SK-N-SH treated with all-trans-retinoic acid at 6 μM for 48 hours (cell line): ENCODE measurements at regions not wholly inside any gene's neighbourhood (a gene's known extent, or its start where the extent isn't known, plus 50 kb on each side); places are given as distances from the start of the nearest gene placed in this dataset.

Source experiments
- ATAC-seq: fragments of 200-7000 bp; cut with Tn5 transposase; 3 replicates; pipeline ENCODE4 v1.9.1; 2020; ENCODE audit warnings: mild to moderate bottlenecking, moderate library complexity
- ARNTL ChIP-seq: fragments of 450-650 bp; formaldehyde crosslinking; IDR thresholded peaks from 2 replicates; pipeline ENCODE4 v1.5.0; 2020; ENCODE audit warnings: low read depth, mild to moderate bottlenecking, moderate library complexity, borderline replicate concordance
- CSDC2 ChIP-seq: fragments of 250-450 bp; sonication (Bioruptor Pico); IDR thresholded peaks from 2 replicates; pipeline ENCODE4 v1.5.0; 2020; ENCODE audit warnings: mild to moderate bottlenecking, moderate library complexity
- GLIS3 ChIP-seq: fragments of 250-450 bp; sonication (Bioruptor Pico); IDR thresholded peaks from 2 replicates; pipeline ENCODE4 v1.5.0; 2020; ENCODE audit warnings: mild to moderate bottlenecking, moderate library complexity
- ISL1 ChIP-seq: fragments of 250-450 bp; sonication (Bioruptor Pico); IDR thresholded peaks from 2 replicates; pipeline ENCODE4 v2.1.2; 2022; ENCODE audit warnings: mild to moderate bottlenecking, moderate library complexity
- OSR1 ChIP-seq: fragments of 250-450 bp; sonication (Bioruptor Pico); IDR thresholded peaks from 2 replicates; pipeline ENCODE4 v1.8.0; 2022; ENCODE audit warnings: moderate library complexity, mild to moderate bottlenecking, inconsistent platforms
- PPARA ChIP-seq: fragments of 250-450 bp; sonication (Bioruptor Pico); IDR thresholded peaks from 2 replicates; pipeline ENCODE4 v1.5.0; 2020; ENCODE audit warnings: mild to moderate bottlenecking, borderline replicate concordance
- RARB ChIP-seq: fragments of 250-450 bp; sonication (Bioruptor Pico); IDR thresholded peaks from 2 replicates; pipeline ENCODE4 v1.8.0; 2021; ENCODE audit warnings: mild to moderate bottlenecking, moderate library complexity
- SNAI2 ChIP-seq: fragments of 250-450 bp; sonication (Bioruptor Pico); IDR thresholded peaks from 2 replicates; pipeline ENCODE4 v1.5.0; 2020; ENCODE audit warnings: mild to moderate bottlenecking, moderate library complexity
- TCF4 ChIP-seq: fragments of 250-450 bp; sonication (Bioruptor Pico); IDR thresholded peaks from 2 replicates; pipeline ENCODE4 v1.8.0; 2021; ENCODE audit warnings: mild to moderate bottlenecking, moderate library complexity, borderline replicate concordance
- TOX ChIP-seq: fragments of 250-450 bp; sonication (Bioruptor Pico); IDR thresholded peaks from 2 replicates; pipeline ENCODE4 v1.8.0; 2021; ENCODE audit warnings: mild to moderate bottlenecking, moderate library complexity, borderline replicate concordance
- ZC3H10 ChIP-seq: fragments of 250-450 bp; sonication (Bioruptor Pico); IDR thresholded peaks from 2 replicates; pipeline ENCODE4 v1.5.1; 2021; ENCODE audit warnings: mild to moderate bottlenecking, moderate library complexity
- ZNF565 ChIP-seq: fragments of 450-650 bp; formaldehyde crosslinking; conservative IDR thresholded peaks from 2 replicates; pipeline ENCODE4 v1.5.0; 2020; ENCODE audit warnings: low read depth, mild to moderate bottlenecking, moderate library complexity
- ZNF70 ChIP-seq: fragments of 450-650 bp; formaldehyde crosslinking; IDR thresholded peaks from 2 replicates; pipeline ENCODE4 v1.5.0; 2020; ENCODE audit warnings: mild to moderate bottlenecking, moderate library complexity
- TF ChIP-seq, protein P1 (sequence below): fragments of 250-450 bp; sonication (Bioruptor Pico); IDR thresholded peaks from 2 replicates; pipeline ENCODE4 v1.5.1; 2021; ENCODE audit warnings: mild to moderate bottlenecking, moderate library complexity
- TF ChIP-seq, protein P2 (sequence below): fragments of 250-450 bp; sonication (Bioruptor Pico); IDR thresholded peaks from 2 replicates; pipeline ENCODE4 v1.8.0; 2020; ENCODE audit warnings: mild to moderate bottlenecking, moderate library complexity, borderline replicate concordance
- TF ChIP-seq, protein P3 (sequence below): fragments of 250-450 bp; sonication (Bioruptor Pico); IDR thresholded peaks from 2 replicates; pipeline ENCODE4 v1.5.1; 2020; ENCODE audit warnings: low read depth, mild to moderate bottlenecking, moderate library complexity
- TF ChIP-seq, protein P4 (sequence below): fragments of 250-450 bp; sonication (Bioruptor Pico); IDR thresholded peaks from 2 replicates; pipeline ENCODE4 v1.5.0; 2020; ENCODE audit warnings: mild to moderate bottlenecking, moderate library complexity

DNA sequence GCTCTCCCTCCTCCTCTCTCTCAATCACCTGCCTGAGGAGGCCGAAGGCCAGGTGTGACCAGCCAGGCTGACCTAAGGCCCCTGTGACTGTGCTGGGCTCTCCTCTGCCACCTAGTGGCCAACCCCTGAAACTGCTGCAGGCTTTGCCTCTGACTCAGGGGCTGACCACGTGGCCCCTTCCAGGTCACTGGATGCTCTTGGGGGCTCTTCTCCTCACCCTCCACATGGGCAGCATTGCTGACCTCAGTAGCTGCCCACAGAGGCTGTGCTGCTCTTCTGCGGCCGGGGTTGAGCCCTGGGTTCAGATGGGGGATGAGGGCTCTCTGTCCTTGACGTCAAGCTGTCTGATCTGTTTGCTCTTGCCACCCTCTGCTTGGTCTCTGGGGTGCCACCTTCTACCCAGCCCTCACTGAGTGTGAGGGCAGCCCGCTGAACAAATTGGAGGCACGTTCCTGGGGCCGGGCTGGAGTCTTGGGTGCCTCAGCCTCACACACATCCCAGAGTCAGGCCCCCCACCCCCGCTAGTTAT, 122.7 kb downstream of the TWIST2 start (continued):
- TF ChIP-seq, protein P1, sequence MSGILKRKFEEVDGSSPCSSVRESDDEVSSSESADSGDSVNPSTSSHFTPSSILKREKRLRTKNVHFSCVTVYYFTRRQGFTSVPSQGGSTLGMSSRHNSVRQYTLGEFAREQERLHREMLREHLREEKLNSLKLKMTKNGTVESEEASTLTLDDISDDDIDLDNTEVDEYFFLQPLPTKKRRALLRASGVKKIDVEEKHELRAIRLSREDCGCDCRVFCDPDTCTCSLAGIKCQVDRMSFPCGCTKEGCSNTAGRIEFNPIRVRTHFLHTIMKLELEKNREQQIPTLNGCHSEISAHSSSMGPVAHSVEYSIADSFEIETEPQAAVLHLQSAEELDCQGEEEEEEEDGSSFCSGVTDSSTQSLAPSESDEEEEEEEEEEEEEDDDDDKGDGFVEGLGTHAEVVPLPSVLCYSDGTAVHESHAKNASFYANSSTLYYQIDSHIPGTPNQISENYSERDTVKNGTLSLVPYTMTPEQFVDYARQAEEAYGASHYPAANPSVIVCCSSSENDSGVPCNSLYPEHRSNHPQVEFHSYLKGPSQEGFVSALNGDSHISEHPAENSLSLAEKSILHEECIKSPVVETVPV (CRISPR knock-in tag): no peak
- TF ChIP-seq TOX (CRISPR knock-in tag): no peak
- TF ChIP-seq, protein P2, sequence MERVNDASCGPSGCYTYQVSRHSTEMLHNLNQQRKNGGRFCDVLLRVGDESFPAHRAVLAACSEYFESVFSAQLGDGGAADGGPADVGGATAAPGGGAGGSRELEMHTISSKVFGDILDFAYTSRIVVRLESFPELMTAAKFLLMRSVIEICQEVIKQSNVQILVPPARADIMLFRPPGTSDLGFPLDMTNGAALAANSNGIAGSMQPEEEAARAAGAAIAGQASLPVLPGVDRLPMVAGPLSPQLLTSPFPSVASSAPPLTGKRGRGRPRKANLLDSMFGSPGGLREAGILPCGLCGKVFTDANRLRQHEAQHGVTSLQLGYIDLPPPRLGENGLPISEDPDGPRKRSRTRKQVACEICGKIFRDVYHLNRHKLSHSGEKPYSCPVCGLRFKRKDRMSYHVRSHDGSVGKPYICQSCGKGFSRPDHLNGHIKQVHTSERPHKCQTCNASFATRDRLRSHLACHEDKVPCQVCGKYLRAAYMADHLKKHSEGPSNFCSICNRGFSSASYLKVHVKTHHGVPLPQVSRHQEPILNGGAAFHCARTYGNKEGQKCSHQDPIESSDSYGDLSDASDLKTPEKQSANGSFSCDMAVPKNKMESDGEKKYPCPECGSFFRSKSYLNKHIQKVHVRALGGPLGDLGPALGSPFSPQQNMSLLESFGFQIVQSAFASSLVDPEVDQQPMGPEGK: no peak

DNA sequence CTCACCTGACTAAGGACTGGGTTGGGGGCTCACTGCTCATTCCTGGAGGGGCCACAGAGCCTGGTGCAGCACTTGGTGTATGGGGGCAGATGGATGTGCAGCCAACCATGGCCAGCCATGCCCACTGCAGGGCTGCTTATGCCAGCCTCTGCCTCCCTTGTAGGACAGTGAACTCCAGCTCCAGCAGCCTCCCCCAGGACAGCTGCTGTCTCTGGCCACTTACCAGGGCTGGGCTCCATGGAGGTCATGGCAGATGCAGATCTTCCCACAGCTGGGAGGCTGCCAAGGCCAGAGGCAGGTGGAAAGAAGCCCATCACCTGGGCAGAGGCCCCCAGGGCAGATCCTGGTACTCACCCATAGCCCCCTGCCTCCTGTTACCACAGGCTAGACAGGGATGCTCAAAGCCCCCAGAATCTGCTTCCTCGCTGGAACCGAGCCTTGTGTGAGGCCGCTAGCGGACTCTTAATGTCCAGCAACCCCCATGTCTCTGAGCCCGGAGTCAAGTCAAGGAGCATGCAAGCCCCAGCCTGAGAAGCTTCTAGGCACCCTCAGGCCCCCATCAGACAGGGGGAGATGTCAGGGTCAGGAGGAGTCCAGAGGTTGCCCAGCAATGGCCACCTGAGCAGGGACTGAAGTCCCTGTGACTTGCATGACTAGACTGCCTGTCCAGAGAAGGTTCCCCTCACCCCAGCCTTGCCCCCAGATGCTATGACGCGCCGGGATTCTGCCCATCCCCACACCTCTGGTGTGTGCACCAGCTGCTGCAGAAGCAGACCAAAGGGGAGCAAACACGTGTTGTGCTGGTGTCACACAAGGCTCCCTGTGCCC, 123.6 kb downstream of the TWIST2 start:
- no peak for TF ChIP-seq ARNTL (CRISPR knock-in tag)
- no peak for TF ChIP-seq TOX (CRISPR knock-in tag)
- TF ChIP-seq, protein P1 (CRISPR knock-in tag): no peak
- no peak for TF ChIP-seq SNAI2 (CRISPR knock-in tag)
- TF ChIP-seq, protein P3, sequence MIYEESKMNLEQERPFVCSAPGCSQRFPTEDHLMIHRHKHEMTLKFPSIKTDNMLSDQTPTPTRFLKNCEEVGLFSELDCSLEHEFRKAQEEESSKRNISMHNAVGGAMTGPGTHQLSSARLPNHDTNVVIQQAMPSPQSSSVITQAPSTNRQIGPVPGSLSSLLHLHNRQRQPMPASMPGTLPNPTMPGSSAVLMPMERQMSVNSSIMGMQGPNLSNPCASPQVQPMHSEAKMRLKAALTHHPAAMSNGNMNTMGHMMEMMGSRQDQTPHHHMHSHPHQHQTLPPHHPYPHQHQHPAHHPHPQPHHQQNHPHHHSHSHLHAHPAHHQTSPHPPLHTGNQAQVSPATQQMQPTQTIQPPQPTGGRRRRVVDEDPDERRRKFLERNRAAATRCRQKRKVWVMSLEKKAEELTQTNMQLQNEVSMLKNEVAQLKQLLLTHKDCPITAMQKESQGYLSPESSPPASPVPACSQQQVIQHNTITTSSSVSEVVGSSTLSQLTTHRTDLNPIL: no peak
- TF ChIP-seq ZNF565 (CRISPR knock-in tag): no peak
- no peak for TF ChIP-seq ZNF70
- no peak for TF ChIP-seq ISL1 (CRISPR knock-in tag)
- TF ChIP-seq TCF4 (CRISPR knock-in tag): no peak
- TF ChIP-seq PPARA (CRISPR knock-in tag): no peak
- no peak for TF ChIP-seq GLIS3 (CRISPR knock-in tag)
- TF ChIP-seq, protein P2: no peak
- TF ChIP-seq RARB (CRISPR knock-in tag): no peak
- TF ChIP-seq CSDC2 (CRISPR knock-in tag): no peak
- no peak for TF ChIP-seq OSR1
- ATAC-seq: no peak

DNA sequence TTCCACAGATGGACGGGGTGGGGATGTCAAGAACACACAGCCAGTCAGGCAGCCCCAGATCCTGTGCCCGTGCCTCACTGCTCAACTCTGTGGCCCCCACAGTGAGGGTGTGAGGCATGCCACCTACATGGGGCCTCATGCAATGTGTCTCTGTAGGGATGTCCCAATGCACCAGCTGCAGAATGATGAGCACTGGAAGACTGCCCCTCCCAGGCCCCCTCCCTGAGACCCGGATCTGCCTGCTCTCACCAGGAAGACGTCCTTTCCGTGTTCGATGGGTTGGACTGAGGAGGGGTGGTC, 124.2 kb downstream of the TWIST2 start:
- no peak for ATAC-seq
- no peak for TF ChIP-seq CSDC2 (CRISPR knock-in tag)
- TF ChIP-seq, protein P3: no peak
- no peak for TF ChIP-seq ZC3H10 (CRISPR knock-in tag)
- TF ChIP-seq, protein P4, sequence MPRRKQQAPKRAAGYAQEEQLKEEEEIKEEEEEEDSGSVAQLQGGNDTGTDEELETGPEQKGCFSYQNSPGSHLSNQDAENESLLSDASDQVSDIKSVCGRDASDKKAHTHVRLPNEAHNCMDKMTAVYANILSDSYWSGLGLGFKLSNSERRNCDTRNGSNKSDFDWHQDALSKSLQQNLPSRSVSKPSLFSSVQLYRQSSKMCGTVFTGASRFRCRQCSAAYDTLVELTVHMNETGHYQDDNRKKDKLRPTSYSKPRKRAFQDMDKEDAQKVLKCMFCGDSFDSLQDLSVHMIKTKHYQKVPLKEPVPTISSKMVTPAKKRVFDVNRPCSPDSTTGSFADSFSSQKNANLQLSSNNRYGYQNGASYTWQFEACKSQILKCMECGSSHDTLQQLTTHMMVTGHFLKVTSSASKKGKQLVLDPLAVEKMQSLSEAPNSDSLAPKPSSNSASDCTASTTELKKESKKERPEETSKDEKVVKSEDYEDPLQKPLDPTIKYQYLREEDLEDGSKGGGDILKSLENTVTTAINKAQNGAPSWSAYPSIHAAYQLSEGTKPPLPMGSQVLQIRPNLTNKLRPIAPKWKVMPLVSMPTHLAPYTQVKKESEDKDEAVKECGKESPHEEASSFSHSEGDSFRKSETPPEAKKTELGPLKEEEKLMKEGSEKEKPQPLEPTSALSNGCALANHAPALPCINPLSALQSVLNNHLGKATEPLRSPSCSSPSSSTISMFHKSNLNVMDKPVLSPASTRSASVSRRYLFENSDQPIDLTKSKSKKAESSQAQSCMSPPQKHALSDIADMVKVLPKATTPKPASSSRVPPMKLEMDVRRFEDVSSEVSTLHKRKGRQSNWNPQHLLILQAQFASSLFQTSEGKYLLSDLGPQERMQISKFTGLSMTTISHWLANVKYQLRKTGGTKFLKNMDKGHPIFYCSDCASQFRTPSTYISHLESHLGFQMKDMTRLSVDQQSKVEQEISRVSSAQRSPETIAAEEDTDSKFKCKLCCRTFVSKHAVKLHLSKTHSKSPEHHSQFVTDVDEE: no peak
- TF ChIP-seq OSR1: no peak
- no peak for TF ChIP-seq GLIS3 (CRISPR knock-in tag)
- TF ChIP-seq ZNF70: no peak
